GM13977 (cell line): ENCODE measurements at regions not wholly inside any gene's neighbourhood (a gene's known extent, or its start where the extent isn't known, plus 50 kb on each side); places are given as distances from the start of the nearest gene placed in this dataset.
A peak's percentile ranks its signal among the peaks of the same experiment; 100 is the strongest.

Source experiments
- DNase-seq: peaks from one replicate; pipeline ENCODE4 v3.0.0; 2012; ENCODE audit warnings: low spot score
- in situ Hi-C: fragments of 300-500 bp; cut with MboI; formaldehyde crosslinking; loops from one replicate; pipeline ENCODE4 v1.12.0; 2022; ENCODE audit warnings: low sequenced_read_pairs, low pct_unique_long_range_greater_than_20kb, mixed read lengths, inconsistent platforms; ENCODE audit not compliant: unreplicated experiment
- TF ChIP-seq, protein P1 (sequence below): IDR thresholded peaks from 2 replicates; pipeline ENCODE4 v1.5.1; 2012; ENCODE audit warnings: mild to moderate bottlenecking, control low read depth; ENCODE audit not compliant: insufficient read depth; ENCODE audit errors: extremely low read depth, missing control alignments

DNA sequence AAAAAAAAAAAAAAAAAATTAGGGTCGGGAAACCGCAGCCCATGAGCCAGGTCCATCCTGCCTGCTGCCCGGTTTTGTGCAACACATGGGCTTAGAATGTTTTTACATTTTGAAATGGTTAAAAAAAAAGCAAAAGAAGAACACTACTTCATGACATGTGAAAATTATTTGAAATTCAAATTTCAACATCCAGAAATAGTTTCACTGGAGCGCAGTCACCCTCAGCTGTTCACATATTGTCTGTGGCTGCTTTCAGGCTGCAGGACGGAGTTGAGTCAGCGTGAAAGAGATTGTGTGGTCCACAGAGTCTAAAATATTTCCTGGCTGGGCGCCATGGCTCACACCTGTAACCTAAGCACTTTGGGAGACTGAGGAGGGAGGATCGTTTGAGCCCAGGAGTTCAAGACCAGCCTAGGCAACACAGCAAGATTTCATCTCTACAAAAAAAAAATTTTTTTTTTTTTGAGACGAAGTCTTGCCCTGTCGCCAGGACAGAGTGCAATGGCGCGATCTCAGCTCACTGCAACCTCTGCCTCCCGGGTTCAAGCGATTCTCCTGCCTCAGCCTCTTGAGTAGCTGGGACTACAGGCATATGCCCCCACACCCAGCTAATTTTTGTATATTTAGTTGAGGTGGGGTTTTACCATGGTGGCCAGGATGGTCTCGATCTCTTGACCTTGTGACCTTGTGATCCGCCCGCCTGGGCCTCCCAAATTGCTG, 63.9 kb upstream of the ECHDC3 start:
- peak; percentile 71 for DNase-seq
- TF ChIP-seq, protein P1, sequence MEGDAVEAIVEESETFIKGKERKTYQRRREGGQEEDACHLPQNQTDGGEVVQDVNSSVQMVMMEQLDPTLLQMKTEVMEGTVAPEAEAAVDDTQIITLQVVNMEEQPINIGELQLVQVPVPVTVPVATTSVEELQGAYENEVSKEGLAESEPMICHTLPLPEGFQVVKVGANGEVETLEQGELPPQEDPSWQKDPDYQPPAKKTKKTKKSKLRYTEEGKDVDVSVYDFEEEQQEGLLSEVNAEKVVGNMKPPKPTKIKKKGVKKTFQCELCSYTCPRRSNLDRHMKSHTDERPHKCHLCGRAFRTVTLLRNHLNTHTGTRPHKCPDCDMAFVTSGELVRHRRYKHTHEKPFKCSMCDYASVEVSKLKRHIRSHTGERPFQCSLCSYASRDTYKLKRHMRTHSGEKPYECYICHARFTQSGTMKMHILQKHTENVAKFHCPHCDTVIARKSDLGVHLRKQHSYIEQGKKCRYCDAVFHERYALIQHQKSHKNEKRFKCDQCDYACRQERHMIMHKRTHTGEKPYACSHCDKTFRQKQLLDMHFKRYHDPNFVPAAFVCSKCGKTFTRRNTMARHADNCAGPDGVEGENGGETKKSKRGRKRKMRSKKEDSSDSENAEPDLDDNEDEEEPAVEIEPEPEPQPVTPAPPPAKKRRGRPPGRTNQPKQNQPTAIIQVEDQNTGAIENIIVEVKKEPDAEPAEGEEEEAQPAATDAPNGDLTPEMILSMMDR = no peak
- in situ Hi-C loops = no loop called here

DNA sequence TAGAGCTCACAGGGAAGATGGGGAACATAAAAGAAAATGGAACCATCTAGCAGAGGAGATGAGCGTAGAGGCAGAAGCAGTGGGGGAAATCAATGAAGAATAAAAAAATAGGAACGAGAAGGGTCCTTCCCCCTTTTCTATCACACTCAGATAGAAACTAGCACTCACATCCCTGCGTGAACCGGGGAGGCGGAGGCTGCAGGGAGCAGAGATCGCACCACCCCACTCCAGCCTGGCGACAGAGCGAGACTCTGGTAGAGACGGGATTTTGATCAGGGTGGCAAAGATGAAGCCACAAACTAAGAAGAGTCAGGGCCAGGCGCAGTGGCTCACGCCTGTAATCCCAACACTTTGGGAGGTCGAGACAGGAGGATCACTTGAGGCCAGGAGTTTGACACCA, 64.7 kb upstream of the ECHDC3 start:
- TF ChIP-seq, protein P1 = no peak
- no peak for DNase-seq
- in situ Hi-C loops = no loop called here

DNA sequence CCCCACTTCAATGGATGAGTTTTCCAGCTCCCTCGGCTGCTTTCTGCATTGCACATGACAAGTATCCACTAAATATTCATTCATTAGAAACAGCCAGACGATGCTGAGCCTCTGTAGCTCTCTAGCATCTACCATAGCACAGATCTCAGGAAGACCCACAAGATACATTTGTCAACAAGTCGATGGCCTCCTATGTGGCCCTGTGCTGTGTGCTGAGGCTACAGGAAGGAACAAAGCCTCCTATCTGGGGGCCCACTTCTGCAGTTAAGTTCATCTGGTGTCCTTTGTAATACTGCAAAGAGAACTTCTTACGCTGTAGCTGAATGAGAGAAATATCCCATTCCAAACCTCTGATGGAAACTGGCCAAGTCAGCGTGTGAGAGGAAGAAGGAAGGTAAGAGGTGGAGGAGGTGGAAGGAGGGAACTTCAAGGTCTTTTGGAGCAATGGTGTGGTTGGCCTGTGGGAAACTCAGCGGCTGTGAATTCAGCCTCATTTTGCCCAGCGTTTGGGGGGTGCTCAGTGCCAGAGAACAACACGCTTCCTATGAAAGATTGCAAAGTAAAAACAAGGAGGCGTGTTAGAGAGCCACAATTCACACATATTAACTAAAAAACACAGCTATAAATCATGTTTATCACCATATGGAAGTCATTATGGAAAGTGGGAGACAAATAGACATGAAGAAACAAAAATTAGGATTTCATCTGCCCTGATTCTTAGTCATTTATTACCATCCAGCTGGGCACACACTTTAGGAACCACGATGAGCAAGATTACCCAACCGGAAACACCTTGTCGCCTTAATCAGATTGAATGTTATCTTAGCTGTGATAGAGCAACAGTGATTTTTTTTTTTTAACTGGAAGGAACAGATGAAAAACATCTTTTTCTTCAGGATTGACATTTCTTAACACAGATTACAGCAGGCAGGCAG, 62.2 kb upstream of the USP6NL start:
- no peak for DNase-seq
- TF ChIP-seq, protein P1 = no peak
- in situ Hi-C loops = no loop called here

DNA sequence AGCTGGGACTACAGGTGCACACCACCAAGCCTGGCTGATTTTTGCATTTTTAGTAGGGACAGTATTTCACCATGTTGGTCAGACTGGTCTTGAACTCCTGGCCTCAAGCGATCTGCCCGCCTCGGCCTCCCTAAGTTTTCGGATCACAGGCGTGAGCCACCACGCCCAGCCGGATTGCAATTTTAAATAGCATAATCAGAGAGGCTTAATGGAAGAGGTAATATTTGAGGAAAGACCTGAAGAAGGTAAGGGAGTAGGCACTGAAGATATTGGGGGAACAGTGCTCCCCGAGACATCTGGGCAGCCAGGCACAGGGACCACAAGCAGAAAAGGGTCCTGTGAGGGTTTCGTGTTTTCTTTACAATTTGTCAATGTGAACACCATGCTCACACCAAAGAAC, 61.4 kb upstream of the USP6NL start:
- in situ Hi-C loops = no loop called here
- no peak for DNase-seq
- TF ChIP-seq, protein P1 = no peak

DNA sequence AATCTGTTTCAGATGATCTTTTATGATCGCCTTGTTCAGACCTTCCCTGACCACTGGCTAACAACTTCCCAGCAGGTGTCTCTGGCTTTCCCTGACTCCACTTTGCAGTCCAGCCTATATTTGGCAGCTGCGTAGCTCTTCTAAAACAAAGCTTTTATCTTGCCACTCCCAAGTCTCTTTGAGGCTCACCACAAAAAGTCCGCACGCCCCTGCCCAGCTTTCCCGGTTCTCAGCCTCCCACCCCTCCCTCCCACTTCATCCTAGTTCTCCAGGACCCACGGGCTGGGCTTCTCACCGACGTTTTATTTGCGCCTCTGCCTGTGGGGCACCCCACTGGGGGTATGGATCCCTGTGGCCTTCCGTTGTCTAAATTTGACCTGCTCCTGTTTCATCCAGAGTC, 58.9 kb upstream of the USP6NL start:
- DNase-seq = no peak
- in situ Hi-C loops = no loop called here
- TF ChIP-seq, protein P1 = no peak

DNA sequence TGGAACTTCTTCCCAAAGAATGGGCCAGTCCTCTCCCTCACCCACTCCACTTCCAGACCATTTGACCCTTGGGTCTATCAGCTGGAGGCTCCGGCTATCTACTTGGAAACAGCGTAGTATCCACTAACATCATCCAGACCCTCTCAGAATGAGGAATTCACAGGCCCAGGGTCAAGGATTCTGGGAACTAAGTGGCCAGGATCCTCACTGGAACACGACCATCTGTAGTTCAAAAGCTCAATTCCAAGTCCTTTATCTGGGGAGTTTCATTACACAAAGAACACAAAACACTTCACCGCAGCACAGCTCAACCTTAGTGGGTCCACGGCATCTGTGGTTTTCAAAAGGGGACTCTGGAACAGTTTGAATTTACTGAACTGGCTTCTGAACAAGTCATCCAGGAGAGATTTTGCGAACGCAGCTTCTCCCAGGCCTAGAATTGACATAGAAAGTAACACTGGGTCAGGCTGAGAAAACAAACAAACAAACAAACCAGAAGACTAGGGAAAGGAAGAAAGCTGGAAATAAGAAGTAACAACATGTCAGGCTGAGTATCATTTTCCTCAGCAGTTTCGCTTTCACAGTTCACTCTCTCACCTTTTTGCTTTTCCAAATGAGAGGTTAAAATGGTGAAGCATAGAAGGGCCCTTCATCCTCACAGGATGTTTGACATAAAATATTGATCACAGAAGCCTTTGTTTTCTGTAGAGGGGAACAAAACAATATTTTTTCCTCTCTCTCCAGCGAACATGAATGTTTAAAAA, 57.6 kb upstream of the USP6NL start:
- in situ Hi-C loops = loop anchor here (10.0 kb wide), 1 partner anchor 54 kb away; the partner anchor contains the start of gene USP6NL
- TF ChIP-seq, protein P1 = no peak
- DNase-seq = no peak
